ENCODE measurements at regions not wholly inside any gene's neighbourhood (a gene's known extent, or its start where the extent isn't known, plus 50 kb on each side); places are given as distances from the start of the nearest gene placed in this dataset.
"Not testable (repeated sequence)": the region's sequence is repeated elsewhere in the genome, so short reads cannot be mapped to it uniquely, and the experiment has no call there.

DNA sequence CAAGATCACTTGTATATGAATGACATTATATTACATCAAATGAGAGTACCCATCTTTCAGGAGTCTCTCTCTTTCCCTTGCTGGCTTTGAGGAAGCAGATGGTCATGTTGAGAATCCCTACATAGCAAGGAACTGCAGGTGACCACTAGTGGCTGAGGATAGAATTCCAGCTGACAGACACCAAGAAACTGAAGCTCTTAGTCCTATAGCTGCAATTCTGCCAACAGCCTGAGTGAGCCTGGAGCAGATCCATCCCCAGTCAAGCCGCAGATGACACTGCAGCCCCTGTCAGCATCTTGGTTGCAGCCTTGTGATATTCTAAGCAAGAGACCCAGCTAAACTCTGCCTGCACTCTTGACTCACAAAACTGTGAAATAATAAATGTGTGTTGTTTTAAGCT lies 531.5 kb downstream of the CSNK1G3 start:
- DNase-seq (ENCODE audit: extremely low spot score, insufficient read length, low read depth): no peak

DNA sequence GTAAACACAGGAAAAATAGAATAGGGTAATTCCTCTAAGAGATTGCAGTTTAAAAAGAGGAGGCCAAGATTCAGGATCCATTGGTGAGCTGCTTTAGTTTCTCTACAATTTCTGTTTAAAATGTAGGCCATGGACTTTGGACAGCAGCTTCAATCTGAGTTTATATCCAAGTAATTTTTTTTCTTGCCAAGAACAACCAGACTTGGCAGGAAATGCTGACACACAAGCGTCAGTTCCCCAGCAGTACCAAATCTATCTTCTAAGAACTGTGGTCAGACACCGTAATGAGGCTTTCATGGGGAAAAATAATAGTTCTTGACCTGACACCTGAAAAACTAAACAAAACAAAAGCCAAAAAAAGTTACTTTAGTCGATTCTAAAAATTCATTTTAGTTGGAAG lies 528.8 kb downstream of the CSNK1G3 start:
- no peak for DNase-seq (ENCODE audit: extremely low spot score, insufficient read length, low read depth)
- no peak for FAIRE-seq

More for the DNA sequence above, 531.5 kb downstream of the CSNK1G3 start:
- no peak for FAIRE-seq

DNA sequence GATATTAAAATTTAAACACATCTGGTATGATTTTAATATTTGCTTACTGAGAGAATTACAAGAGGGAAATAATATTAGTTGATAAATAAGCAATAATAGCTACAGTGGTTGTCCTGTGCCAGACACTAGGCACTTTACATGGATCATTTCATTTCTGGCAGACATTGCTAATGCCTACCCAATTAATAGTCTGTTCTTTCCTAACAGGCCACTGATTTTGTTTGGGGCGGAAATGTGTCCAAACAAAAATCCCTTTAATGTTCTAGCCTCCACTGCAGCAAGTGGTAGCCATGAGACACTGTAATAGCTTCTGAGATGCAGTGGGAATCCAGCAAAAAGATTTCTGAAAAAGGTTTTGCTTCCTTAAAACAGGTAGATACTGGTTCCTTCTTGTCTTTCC lies 527.4 kb downstream of the CSNK1G3 start:
- FAIRE-seq: no peak

GRCh38 chr5:124036786-124037185 lies 524.8 kb downstream of the CSNK1G3 start:
- FAIRE-seq: no peak

More for the DNA sequence above, 527.4 kb downstream of the CSNK1G3 start:
- no peak for DNase-seq (ENCODE audit: extremely low spot score, insufficient read length, low read depth)

DNA sequence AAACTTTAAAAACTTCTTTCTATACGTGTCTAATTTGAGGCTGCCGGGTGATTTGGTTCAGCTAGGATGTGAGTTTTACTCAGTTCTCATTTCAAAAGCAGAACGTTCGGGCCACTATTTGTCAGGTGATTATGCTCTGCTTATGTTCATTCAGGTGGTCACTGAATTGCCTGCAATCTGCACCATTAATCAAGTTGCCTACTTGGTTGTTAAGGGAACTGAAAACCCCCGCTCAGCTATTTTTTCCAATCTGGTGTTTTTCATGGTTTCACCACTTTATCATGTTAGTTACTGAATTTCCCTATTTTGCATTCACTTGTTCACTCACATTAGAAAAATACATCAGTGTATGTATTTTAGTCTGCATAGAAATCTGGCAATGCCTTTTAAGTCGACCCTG lies 523.0 kb downstream of the CSNK1G3 start:
- FAIRE-seq: peak; percentile 76

More at GRCh38 chr5:124036786-124037185, 524.8 kb downstream of the CSNK1G3 start:
- no peak for DNase-seq (ENCODE audit: extremely low spot score, insufficient read length, low read depth)

DNA sequence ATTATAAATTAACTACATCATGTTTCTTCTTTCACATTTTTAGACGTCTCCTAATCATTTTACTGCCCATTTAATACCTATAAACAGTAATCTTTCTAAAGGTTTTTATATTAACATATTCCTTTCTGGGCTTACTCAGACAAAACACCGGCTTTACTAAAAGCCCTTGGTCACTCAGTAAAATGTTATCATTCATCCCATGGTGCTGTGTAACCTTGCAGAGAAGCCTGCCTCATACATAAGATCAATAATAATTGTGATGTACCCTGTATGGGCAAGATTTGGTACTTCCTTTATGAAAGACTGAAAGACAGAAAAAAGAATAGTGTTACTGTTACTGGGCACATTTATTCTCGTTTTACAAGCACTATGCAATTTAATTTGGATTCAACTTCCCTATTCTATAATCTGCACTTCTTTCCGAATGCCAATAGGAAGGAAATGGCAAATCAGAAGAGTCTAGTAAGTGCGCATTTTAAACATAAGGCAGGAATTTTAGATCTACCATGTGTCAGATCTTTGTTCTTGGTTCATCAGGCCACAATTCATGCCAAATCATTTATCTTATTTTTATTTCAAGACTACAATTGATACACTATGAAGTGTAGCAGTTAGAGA lies 522.2 kb downstream of the CSNK1G3 start:
- FAIRE-seq (no peak), DNase-seq (ENCODE audit: extremely low spot score, insufficient read length, low read depth) (no peak)

More for the DNA sequence above, 523.0 kb downstream of the CSNK1G3 start:
- DNase-seq (ENCODE audit: extremely low spot score, insufficient read length, low read depth): no peak

GRCh38 chr5:124030043-124030491 lies 518.1 kb downstream of the CSNK1G3 start:
- no peak for DNase-seq (ENCODE audit: extremely low spot score, insufficient read length, low read depth)
- FAIRE-seq: no peak

GRCh38 chr5:124027441-124027840 lies 515.5 kb downstream of the CSNK1G3 start:
- FAIRE-seq: no peak
- DNase-seq (ENCODE audit: extremely low spot score, insufficient read length, low read depth): no peak

- no peak for DNase-seq (ENCODE audit: extremely low spot score, insufficient read length, low read depth)
- no peak for FAIRE-seq
These were observed 513.4 kb downstream of the CSNK1G3 start for GRCh38 chr5:124025306-124025845.

- FAIRE-seq: no peak
- DNase-seq (ENCODE audit: extremely low spot score, insufficient read length, low read depth): no peak
These were observed 511.0 kb downstream of the CSNK1G3 start for GRCh38 chr5:124022966-124023365.

DNA sequence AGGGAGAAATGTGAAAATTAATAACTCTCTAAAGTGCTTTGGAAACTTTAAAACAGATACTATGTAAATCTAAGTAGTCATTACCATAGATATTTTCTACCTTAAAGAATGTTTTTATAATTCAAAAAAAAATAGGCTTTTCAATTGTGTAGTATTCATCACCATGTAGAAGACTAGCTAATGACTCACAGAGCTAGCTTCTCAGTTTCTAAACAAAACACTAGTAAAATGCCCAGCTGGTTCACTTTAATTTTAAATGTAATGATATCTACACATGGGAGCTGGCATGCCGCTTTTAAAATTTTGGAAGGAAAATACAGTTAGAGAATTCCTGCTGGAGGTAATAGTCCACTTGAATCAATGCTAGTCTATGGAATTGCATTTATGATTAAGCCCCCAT lies 509.8 kb downstream of the CSNK1G3 start:
- DNase-seq (ENCODE audit: extremely low spot score, insufficient read length, low read depth) (no peak), FAIRE-seq (no peak)

- DNase-seq (ENCODE audit: extremely low spot score, insufficient read length, low read depth) (no peak), FAIRE-seq (no peak)
These were observed 509.2 kb downstream of the CSNK1G3 start for GRCh38 chr5:124021066-124021641.

DNA sequence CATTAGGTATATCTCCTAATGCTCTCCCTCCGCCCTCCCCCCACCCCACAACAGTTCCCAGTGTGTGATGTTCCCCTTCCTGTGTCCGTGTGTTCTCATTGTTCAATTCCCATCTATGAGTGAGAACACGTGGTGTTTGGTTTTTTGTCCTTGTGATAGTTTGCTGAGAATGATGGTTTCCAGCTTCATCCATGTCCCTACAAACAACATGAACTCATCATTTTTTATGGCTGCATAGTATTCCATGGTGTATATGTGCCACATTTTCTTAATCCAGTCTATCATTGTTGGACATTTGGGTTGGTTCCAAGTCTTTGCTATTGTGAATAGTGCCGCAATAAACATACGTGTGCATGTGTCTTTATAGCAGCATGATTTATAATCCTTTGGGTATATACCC lies 505.3 kb downstream of the CSNK1G3 start:
- not testable (repeated sequence) for FAIRE-seq

DNA sequence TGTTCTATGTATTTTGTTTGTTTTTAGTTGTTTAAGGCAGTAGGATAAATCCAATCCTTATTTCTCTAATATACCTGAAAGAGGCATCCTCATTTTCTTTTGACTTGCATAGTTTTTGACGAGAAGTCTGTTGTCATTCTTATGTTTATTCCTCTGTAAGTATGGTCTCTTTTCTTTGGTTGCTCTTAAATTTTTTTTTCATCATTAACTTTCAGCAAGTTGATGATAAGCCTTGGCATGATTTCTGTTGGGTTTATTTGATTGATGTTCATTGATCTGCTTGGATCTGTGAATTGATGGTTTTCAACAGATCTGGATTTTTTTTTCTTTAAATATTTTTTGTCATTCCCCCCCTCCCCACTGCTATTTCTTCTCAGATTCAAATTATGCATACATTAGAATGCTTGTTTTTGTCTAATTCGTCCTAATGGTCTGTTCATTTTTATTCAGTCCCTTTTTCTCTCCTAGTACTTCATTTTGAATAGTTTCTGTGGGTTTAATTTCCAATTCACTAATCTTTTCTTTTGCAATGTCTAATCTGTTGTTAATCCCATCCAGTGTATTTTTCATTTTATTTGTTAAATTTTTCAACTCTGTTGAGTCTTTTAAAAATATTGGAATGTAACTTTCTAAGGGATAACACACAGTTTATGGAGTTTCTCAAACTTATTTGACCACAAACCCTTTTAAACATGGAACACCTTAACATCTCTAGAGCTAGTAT lies 495.9 kb downstream of the CSNK1G3 start:
- no peak for FAIRE-seq
- DNase-seq (ENCODE audit: extremely low spot score, insufficient read length, low read depth): no peak

More for the DNA sequence above, 505.3 kb downstream of the CSNK1G3 start:
- DNase-seq (ENCODE audit: extremely low spot score, insufficient read length, low read depth): not testable (repeated sequence)

DNA sequence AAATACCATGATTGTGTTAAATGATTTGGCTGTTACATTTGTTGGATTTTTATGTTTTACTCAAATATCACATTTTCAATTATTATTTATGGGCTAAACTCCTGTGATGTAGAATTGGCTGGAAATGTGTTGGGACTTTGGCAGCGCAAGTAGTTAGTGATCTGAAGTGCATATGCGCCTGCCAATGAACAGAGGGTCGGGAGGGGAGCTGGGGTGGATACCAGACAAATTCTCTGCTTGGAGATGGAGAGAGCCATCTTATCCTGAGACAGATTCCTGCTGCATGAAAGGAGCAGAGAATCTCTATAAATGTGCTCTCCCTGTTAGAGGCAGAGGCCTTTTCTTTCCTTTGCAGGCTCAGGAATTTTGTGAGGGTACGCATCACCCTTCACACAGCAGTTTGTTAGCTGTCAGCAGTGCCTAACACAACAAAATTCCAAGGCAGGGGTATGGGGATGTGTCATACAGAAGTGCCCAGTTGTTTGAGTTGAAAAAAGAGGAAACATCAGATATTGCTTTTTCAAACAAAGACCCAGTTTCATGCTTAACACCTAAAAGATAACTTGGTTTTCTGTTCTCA lies 489.1 kb downstream of the CSNK1G3 start:
- FAIRE-seq (no peak), DNase-seq (ENCODE audit: extremely low spot score, insufficient read length, low read depth) (no peak)

- no peak for DNase-seq (ENCODE audit: extremely low spot score, insufficient read length, low read depth)
- FAIRE-seq: no peak
These were observed 488.6 kb downstream of the CSNK1G3 start for GRCh38 chr5:124000538-124000937.

DNA sequence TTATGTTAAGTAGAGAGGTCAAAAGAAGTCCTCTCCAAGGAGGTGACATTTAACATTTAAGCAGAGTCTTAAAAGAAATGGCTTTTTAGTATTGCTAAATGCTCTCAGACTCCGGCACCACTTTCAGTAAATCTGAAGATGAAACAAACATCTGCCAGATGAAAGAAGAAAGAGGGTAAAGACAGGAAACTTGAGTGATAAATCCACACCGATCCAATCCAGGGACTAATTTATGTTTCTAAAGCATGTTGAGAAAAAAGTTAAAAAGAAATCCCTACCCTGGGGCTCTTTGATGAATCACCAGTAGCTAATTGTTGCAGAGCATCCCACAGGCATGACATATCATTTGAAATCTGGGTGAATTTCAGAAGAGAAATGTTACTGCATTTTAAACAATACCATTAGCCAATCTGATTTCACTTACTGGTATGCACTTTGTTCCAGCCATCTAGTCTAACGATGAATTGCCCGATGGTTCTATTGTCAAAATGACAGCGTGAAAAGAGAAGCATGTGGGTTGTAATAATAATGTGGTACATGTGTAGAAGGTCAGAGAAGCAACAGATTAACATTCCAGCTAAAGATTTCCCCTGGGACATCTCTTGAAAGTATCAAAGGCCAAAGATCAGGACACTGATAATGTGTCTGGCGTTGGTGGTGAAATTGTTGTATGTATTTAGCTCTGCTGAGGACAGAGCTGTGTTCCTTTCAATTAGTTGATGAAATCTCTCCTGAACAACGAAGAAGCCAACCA lies 485.7 kb downstream of the CSNK1G3 start:
- FAIRE-seq: no peak
- DNase-seq (ENCODE audit: extremely low spot score, insufficient read length, low read depth): no peak

DNA sequence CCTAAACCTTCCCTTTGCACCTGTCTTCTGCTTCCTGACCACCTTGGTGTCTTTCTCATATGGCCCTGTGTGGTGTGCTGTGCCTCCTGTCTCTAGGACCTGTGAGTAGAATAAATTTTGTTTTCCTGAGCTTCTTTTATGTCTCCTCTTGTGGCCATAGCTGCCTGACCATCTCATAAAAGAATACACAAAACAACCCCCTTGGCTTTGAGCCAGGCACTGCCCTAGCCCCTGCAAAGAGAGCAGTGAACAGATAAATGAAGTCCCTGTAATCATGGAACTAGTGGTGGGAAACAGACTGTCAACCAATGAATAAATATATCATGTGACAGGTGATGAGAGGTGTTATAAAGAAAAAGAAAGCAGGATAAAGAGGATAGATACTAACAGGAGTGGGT lies 485.1 kb downstream of the CSNK1G3 start:
- FAIRE-seq (no peak), DNase-seq (ENCODE audit: extremely low spot score, insufficient read length, low read depth) (no peak)

DNA sequence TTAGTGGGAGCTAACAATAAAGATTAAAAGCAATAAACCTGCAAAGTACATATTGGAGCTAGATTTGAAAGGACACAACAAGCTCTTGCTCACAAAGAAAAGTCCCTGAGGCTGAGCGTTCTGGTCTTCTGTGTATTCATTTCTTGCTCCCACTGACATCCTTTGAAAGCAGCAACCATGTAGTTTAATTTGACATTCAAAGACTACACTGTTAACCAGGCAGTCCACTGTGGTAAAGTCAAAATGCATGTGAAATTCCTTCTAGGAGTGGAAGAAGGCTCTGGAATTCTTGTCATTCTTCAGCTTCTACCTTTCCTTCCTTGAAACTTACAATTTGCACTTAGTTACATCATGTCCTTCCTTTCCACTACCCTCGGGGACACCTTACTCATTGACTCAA lies 480.7 kb downstream of the CSNK1G3 start:
- no peak for FAIRE-seq
- no peak for DNase-seq (ENCODE audit: extremely low spot score, insufficient read length, low read depth)

DNA sequence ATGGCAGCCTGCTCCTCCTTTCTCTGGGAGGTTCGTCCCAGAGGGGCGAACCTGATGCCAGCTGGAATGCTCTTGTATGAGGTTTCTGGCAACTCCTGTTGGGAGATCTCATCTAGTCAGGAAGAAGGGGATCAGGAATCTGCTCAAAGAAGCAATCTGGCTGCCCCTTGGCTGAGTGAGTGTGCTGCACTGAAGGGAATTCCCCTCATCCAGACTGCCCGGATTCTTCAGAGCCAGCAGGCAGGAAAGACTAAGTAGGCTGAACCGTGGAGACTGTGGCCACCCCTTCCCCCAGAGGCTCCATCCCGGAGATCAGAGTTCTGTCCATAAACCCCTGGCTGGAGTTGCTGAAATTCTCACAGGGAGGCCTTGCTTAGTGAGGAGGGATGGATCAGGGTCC lies 476.0 kb downstream of the CSNK1G3 start:
- DNase-seq (ENCODE audit: extremely low spot score, insufficient read length, low read depth) (no peak), FAIRE-seq (no peak)

Measured in GM18507 (cell line).